ENCODE measurements at regions not wholly inside any gene's neighbourhood (a gene's known extent, or its start where the extent isn't known, plus 50 kb on each side); places are given as distances from the start of the nearest gene placed in this dataset.
"Not testable (repeated sequence)": the region's sequence is repeated elsewhere in the genome, so short reads cannot be mapped to it uniquely, and the experiment has no call there.

DNA sequence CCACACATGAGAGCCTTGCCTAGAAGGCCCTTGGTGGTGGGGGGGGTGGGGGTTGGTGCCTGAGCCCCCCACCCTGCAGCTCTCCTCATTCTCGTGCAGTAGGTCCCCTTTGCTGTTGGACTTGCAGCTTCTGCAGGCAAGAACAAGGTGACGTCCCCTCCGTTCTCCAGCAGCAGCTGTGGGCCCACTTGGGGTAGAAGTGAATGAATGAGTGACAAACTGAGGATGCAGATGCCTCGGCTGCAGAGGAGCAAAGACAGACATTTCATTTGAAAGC is 88.6 kb upstream of the CTDP1 start:
- DNase-seq (ENCODE audit: low spot score) (no peak), ATAC-seq (no peak)
- intact Hi-C loops (cut with DNase I): no loop called here

DNA sequence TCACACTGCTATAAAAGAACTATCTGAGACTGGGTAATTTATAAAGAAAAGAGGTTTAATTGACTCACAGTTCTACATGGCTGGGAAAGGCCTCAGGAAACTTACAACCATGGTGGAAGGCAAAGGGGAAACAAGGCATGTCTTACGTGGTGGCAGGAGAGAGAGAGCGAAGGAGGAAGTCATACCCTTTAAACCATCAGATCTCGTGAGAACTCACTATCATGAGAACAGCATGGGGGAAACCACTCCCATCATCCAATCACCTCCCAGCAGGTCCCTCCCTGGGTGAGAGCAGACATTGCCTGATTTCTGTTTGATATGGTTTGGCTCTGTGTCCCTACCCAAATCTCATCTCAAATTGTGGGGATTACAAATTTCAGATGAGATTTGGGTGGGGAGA is 86.9 kb upstream of the CTDP1 start:
- intact Hi-C loops (cut with DNase I); DNase-seq (ENCODE audit: low spot score); ATAC-seq: not testable (repeated sequence)

DNA sequence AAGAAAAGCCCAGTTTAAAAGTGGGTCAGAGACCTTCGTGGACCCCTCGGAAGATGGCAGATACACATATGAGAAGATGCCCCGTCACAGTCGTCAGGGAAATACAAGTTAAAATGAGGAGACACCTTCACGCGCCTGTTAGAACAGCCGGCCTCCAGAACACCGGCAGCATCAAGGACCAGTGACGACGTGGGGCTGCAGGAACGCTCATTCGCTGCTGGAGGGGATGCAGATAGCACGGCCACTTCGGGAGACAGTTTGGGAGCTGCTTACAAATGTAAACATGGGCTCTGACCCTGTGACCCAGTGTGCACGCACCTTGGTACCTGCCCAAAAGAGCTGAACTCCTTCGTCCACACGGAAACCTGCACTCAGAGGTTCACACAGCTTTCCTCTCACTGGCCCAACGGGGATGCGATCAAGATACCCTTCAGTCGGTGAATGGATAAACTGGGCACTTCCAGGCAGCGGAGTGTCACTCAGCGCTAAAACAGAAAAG is 83.7 kb upstream of the CTDP1 start:
- ATAC-seq (no peak), DNase-seq (ENCODE audit: low spot score) (peak; percentile 42)
- intact Hi-C loops (cut with DNase I): no loop called here

DNA sequence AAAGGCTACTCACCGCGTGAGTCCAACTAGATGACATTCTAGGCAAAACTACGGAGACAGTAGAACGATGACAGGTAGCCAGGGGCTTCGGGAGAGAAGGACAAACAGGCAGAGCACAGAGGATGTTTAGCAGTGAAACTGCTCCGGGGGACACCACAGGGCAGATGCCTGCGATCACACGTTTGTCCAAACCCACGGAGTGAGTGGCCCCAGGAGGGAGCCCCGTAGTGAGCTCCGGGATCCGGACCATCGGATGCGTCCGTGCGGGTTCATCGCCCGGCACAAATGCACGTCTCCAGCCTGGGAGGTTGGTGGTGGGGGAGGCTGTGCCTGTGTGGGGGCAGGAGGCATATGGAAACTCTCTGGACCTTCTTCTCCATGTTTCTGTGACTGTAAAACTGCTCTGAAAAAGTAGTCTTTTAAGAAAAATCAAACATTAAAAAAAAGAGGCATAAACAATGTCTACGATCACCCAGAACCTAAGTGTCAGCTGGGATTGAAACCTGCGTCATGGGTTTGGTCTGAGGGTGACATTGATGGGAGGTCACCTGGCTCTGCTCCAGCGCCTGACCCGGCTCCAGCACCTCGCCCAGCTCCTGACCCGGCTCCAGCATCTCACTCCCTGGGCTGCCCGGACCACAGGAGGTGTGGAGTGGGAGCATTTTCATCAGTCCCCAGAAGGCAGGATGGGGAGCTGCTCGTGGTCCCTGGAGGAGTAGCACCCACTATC is 83.0 kb upstream of the CTDP1 start:
- intact Hi-C loops (cut with DNase I): no loop called here
- peak; percentile 28 for ATAC-seq
- DNase-seq (ENCODE audit: low spot score): peak; percentile 47

DNA sequence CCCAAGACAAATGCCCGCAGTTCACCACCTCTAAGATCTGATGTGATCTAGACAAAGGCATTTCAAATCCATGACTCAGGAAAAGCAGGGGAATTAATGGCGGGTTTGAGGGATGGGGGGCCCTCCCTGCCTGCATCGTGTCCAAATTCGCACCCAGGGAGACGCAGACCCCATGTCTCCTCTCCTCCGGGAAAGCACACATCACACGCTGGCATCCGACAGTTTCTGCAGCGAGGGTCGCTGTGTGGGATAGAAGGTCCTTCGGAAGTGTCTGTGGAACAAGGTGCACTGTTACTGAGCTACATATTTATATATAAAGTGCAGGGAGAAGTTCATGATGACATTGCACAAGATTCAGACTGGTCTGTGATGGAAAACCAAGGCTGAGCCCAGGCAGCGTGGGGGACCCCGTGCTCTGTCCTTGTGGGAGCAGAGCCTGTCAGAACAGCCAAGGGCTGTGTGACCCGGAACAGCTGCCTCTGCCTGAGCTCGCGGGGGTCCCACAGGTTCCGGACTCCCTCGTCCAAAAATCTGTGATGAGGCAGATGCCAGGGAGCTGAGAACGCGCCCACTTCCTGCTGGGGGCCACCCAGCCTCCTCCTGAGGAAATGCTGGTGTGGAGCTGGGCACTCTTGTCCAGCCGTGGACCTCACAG is 82.3 kb upstream of the CTDP1 start:
- intact Hi-C loops (cut with DNase I): no loop called here
- ATAC-seq: no peak
- DNase-seq (ENCODE audit: low spot score): peak; percentile 41

DNA sequence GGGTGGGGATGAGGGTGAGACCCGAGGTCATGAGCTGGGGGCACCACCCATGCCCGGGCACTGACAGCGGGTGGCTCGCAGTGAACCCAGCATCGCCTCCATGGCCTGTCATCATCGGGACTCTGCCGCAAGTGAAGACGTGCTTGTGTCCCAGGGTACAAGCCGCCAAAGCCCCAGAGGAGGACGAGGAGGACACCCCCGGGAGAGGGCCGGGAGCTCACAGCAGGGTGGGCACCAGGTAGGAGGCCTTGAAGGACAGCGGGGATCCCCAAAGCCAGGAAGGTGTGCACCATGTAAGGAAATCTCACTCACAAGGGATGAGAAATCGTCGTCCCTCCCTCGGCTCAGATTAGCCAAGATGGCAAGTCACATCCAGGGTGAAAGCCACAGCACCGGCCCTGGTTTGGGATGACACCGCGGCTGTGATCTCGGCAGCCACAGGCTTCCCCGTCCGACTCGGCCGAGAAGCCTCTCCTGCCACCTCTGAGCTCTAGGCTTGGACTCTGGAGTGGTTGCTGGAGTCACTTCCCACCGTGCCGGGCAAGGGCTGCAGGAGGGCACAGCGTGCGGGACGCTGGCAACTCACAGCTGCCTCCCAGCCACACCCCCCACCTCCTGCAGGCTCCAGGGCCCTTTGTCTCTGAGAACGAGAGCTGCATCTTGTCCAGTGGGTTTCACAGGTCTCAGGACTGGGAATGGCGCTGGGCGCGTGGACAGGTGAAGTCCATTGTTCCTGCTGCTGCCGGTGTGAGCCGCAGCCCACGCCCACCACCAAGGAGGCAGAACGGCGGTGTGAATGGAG is 81.6 kb upstream of the CTDP1 start:
- intact Hi-C loops (cut with DNase I): no loop called here
- peak; percentile 51 for DNase-seq (ENCODE audit: low spot score)
- peak; percentile 41 for ATAC-seq

DNA sequence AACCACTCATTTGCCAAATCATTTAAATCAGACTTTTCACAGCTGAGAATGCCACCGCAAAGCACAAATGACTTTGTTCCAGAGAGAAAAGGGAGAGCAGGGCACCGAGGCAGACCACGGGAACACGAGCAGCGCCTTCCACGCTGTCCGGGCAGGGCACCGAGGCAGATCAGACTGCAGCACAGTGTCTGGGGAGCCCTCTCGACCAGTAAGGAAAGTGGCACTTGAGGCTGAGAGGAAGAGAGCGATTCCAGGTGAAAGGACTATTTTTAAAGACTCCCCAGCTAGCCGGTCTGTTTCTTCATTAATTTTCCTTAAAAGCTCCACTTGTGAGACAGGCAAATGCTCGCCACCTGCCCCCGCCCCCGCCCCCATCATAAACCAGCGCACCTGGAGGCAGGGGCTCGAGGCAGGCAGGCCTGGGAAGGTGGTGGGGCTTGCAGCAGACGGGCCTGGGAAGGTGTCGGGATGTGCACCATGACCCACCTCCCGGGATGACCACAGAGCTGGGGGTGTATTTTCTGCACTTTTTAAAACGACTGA is 80.9 kb upstream of the CTDP1 start:
- peak; percentile 21 for DNase-seq (ENCODE audit: low spot score)
- ATAC-seq: no peak
- intact Hi-C loops (cut with DNase I): no loop called here

DNA sequence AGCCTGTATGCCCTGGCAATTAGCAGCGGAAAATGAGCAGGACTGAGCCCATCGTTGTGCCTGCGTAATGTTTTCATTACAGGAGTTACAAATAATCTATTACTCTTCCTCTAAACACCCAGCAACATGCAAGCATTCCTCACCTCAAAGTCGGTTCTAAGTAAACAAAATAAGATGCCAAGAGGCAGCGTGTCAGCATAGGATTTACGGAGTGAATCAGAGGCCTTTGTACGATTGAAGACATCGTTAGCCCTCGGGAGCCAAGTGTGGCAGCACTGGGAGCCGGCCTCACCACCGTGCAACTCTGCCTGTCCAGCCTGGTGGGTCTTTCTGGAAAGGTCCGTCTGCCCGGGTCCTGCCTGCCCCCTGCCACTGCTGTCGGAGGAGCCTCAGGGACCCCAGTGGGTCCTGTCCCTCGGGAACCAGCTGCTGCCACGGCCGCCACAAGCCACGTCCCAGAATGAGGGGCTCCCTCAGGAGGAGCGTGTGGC is 80.1 kb upstream of the CTDP1 start:
- intact Hi-C loops (cut with DNase I): no loop called here
- no peak for ATAC-seq

DNA sequence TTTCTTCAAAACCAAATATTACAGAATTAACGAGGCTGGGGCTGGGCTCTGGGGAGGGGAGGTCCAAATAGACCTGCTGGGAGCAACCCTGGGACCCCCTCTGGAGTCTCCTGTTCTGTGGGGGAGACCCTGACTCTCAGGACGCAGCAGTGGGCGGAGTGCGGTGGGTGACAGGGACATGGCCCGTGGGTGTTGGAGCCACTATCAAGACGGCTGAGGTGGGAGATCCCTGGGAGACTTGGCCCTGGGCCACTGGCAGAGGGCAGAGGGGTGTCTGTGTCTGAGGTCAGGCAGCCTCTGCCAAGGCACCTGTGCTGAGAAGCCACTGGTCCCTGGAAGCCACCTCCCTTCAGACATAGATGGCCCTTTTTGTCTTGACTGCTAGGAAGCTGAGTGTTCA is 79.5 kb upstream of the CTDP1 start:
- DNase-seq (ENCODE audit: low spot score) (peak; percentile 53), ATAC-seq (no peak)
- intact Hi-C loops (cut with DNase I): no loop called here

More for the DNA sequence above, 80.1 kb upstream of the CTDP1 start:
- peak; percentile 54 for DNase-seq (ENCODE audit: low spot score)

DNA sequence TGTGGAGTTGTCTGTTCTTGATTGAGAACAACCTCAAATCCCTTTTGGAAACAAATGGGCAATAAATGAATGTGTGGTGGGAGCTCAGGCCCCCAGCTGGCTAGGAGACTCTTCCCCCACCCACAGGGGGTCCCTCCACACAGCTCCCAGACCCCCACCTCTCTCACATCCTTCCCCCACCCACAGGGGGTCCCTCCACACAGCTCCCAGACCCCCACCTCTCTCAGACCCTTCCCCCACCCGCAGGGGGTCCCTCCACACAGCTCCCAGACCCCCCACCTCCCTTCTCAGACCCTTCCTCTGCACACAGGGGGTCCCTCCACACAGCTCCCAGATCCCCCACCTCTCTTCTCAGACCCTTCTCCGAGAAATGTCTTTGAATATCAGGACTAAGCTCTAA is 79.0 kb upstream of the CTDP1 start:
- no peak for ATAC-seq
- intact Hi-C loops (cut with DNase I): no loop called here
- no peak for DNase-seq (ENCODE audit: low spot score)

DNA sequence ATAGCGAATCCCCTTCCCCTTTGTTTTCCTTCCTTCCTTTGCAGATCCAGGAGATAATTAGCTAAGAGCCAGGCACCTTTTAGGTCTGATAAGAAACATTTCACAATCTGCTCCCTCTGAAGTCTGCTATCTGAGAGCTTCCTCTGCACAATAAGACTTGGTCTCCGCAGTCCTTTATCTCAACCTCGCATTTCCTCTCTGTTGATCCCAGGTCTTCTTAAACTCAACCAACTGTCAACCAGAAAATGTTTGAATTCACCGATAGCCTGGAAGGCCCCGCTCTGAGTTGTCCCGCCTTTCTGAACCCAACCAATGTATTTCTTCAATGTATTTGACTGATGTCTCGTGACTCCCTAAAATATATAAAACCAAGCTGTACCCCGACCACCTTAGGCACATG is 78.4 kb upstream of the CTDP1 start:
- intact Hi-C loops (cut with DNase I): no loop called here
- peak; percentile 14 for DNase-seq (ENCODE audit: low spot score)
- ATAC-seq: no peak

DNA sequence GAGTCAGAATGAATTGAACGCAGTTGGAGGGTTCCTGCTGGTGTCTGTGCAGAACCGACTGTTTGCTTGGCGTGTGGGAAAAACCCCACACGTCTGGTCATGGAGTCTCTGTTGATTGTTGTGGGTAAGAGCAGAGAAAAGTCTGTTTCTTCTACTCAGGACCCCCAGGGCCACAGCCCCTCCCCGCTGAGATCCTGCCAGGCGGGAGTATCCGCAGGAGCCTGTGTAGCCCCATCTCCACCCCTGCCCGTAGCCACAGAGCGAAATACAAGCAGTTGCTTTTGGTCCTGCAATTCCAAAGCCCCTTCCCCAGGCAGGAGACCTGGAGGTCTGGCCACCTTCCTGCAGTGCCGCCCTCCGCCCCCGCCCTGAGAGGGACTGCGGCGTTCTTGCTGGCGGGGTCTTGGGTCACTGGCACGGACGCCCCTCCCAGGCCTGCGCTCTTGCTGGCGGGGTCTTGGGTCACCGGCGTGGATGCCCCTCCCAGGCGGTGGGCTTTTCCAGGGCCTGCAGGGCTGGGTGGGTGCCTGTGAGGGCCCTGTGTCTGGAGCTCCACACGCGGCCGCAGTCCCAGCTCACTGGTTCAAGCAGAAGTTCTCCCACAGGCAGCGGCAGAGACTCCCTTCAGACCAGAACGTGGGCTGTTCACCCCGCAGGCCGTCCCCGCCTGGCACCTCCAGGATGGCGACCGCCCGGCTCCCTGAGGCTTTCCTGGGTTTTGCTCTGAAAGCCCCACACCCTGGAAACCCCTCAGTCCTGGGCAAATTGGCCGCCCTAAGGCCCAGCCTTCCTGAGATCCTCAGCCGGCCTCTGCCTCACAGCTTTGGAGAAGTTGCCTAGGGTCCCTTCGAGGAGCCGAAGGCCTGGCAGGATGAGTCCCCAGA is 76.0 kb upstream of the CTDP1 start:
- DNase-seq (ENCODE audit: low spot score): peak; percentile 50
- intact Hi-C loops (cut with DNase I): no loop called here
- ATAC-seq: no peak

DNA sequence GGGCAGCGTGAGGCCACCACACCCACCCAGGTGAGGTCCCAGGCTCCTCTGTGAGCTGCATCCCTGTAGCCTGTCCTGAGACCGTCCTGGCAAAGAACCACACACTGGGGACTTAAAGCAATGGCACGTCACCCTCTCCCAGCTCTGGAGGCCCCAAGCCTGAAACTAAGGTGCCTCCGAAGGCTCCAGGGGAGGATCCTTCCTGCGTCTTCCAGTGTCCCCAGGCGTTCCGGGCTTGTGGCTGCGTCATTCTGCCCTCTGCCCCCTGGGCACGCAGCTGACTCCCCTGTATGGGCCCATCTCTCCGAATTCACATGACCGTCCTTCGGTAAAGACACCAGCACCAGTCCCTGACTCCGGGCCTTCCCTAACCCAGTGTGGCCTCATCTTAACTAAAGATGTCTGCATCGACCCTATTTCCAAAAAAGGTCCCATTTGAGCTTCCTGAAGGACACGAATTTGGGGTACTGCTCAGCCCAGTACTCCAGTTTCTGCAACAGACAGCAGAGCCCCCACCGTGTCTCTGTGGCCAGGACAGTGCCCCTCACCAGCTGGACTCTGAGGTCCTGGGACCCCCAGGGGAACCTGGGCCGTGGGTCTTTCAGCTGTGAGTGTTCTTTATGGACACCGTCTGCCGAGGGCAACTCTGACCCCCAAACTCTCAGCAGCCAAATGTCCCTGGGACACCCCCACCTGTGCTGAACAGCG is 75.2 kb upstream of the CTDP1 start:
- intact Hi-C loops (cut with DNase I): no loop called here
- ATAC-seq (no peak), DNase-seq (ENCODE audit: low spot score) (peak; percentile 48)

DNA sequence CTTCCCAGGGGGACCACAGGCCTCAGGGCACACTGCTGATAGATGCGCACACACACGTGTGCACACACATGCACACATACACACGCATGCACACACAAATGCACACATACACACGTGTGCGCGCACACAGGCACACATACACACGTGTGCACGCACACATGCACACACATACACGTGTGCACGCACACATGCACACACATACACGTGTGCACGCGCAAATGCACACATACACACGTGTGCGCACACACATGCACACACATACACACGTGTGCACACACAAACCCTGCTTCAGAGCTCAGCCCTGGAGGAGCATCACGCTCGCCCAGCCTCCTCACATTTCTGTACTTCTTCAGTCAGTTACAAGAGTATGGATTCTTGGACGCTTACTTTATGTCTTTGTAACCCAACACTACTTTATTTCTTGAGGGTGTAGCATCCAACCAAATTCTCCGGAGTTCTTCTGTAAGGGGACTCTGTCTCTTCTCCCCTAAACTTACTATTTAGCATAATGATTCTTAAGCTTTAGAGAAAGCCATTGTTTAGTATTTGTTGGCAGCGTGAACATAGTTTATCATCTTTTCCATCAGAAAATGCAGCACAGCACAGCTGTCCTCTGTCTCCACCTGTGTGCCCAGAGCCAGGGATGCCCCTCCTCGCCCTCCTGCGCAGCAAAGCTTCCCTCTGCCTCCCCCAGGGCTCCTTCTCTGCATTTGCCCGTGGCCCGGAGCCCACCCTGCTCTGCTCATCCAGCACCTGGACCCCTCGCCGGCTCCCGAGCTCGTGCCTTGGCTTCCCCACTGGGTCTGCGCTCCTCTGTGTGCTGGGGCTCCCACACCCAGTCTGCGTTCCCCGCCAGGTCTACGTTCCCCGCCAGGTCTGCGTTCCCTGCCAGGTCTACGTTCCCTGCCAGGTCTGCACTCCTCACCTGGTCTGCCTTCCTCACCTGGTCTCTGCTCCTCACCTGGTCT is 74.4 kb upstream of the CTDP1 start:
- ATAC-seq: no peak
- DNase-seq (ENCODE audit: low spot score): peak; percentile 50
- intact Hi-C loops (cut with DNase I): no loop called here

DNA sequence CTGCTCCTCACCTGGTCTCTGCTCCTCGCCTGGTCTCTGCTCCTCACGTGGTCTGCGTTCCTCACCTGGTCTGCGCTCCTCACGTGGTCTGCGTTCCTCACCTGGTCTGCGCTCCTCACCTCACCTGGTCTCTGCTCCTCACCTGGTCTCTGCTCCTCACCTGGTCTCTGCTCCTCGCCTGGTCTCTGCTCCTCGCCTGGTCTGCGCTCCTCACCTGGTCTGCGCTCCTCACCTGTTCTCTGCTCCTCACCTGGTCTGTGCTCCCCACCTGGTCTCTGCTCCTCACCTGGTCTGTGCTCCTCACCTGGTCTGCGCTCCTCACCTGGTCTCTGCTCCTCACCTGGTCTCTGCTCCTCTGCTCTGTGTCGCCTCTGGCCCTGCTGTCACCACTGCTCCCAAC is 73.5 kb upstream of the CTDP1 start:
- intact Hi-C loops (cut with DNase I); ATAC-seq: not testable (repeated sequence)
- peak; percentile 31 for DNase-seq (ENCODE audit: low spot score)

DNA sequence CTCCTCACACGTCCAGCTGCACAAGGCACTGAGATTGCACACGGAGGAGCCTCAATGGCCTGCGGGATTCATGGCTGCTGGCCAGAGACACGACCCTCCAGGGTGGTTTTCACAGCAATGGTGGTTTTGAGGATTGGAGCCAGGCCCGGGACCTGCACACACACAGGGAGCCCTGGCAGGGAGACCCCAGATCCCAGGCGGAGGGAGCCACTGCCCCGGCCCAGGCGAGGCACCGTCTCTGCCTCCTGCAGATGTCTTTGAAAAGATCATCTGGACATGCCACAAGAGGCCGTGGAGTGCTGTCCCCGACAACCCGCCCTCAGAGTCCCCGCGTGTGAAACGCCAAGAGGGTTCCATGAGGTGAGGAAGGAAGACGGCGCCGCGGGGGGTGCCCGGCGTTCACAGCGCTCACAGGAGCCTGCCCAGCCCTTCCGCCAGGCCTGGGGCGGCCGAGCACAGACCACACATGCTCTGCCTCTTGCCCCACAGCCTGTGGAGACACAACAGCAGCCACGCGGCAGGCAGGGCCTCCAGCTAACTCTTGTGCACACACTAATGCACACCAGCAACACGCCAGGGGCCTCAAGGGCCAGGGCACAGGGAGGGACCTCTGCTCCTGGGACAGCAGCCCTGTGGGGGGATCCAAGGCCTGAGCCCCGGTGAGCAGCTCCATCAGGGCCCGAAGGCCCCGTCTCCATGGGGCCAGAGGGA is 72.8 kb upstream of the CTDP1 start:
- peak; percentile 53 for DNase-seq (ENCODE audit: low spot score)
- intact Hi-C loops (cut with DNase I): no loop called here
- ATAC-seq: no peak
